Frontal cortex (tissue), 3 donors: ENCODE measurements at regions not wholly inside any gene's neighbourhood (a gene's known extent, or its start where the extent isn't known, plus 50 kb on each side); places are given as distances from the start of the nearest gene placed in this dataset.
A peak's percentile ranks its signal among the peaks of the same experiment; 100 is the strongest.
"Not testable (repeated sequence)": the region's sequence is repeated elsewhere in the genome, so short reads cannot be mapped to it uniquely, and the experiment has no call there.

Experiments used
- DNase-seq, 2 donors: peaks; one replicate each; pipeline ENCODE4 v3.0.0; 2012; ENCODE audit warnings: low spot score in 2 of 2
- FAIRE-seq: peaks from 2 replicates; lab custom pipeline; 2012; peaks lifted over from hg19 to GRCh38; lab: Jason Lieb, UNC
- donor health status: control.
- donor health status: control.
- donor health status: control.

DNA sequence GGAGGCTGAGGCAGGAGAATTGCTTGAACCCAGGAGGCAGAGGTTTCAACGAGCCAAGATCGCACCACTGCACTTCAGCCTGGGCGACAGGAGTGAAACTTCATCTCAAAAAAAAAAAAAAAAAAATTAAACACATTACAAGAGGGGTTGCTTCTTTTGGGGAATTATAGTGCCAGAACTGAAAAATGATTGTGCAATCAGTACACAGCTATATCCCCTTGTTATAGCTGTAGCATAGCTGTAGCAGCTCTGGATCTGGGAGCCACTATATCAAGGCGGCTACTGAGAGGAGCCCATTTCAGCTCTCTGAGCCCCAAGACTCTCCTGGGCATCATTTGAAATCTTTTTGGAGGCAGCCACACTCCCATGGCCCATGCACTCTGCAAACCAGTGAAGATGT, 334.3 kb downstream of the TFAP2A start:
- FAIRE-seq (no peak), DNase-seq (no peak)

GRCh38 chr6:10078581-10078980, 336.3 kb downstream of the TFAP2A start:
- no peak for FAIRE-seq
- no peak for DNase-seq

DNA sequence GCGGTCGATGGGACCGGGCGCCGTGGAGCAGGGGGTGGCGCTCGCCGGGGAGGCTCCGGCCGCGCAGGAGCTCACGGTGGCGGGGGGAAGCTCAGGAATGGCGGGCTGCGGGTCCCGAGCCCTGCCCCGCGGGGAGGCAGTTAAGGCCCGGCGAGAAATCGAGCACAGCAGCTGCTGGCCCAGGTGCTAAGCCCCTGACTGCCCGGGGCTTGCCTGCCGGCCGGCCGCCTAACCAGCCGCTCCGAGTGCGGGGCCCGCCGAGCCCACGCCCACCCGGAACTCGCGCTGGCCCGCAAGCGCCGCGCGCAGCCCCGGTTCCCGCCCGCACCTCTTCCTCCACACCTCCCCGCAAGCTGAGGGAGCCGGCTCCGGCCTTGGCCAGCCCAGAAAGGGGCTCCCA, 340.1 kb downstream of the TFAP2A start:
- FAIRE-seq, DNase-seq: not testable (repeated sequence)

GRCh38 chr6:10073341-10073740, 341.5 kb downstream of the TFAP2A start:
- no peak for FAIRE-seq
- DNase-seq: no peak

DNA sequence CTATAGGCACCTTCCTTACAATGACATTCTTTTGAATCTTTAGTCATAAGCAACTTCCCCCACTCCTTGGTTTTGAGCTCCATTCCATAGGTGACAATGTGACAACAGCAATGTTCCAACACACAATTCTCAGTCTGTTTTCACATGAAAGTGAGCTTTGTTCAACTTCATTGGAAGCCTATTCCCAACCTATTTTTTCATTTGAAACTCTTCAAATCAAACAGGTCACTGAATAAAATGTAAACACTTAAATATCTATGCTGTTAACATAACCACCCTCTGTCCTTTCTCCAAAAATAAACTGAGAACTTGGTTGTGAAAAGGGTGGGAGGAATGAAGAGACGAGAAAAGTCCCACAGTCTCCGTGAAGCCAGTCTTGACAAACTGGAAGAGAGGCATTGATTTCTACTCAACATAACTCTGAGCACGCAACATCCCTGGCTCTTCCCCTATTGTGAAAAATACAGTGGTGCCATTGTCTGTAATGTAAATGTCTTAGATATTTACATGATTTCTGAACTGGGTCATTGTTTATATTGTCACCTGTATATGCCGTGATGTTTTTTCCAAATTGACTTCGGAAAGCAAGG, 343.1 kb downstream of the TFAP2A start:
- no peak for FAIRE-seq
- no peak for DNase-seq

- DNase-seq (no peak), FAIRE-seq (no peak)
Observed at GRCh38 chr6:10060004-10060403, 354.9 kb downstream of the TFAP2A start.

DNA sequence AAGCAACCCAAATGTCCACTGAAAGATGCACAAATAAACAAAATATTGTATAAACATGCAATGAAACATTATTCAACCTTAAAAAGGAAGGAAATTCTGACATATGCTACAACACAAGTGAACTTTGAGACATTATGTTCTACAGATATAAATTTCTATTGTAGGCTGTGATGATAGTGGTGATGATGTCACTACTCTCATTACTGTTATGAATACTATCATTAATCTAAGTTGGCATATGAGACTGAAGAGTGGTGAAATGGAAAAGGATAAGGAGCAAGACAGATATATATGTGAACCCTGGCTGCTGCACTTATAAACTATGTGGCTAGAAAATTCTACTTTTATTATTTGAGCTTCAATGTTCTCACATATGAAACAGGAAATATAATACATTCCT, 360.2 kb downstream of the TFAP2A start:
- no peak for FAIRE-seq
- no peak for DNase-seq

DNA sequence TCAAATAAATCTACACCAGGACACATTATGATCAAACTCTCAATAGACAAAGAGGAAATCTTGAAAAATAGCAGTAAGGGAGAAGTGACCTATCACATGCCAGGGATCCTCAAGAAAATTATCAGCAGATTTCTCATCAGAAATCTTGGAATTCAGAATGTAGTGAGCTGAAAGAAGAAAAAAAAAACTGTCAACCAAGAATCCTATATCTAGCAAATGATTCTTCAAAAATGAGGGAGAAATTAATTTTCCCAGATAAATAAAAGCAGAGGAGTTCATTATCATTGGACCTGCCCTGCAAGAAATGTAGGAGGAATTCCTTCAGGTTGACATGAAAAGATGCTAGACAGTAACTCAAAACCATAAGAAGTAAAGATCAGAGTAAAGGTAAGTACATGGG, 363.6 kb downstream of the TFAP2A start:
- FAIRE-seq (no peak), DNase-seq (no peak)

DNA sequence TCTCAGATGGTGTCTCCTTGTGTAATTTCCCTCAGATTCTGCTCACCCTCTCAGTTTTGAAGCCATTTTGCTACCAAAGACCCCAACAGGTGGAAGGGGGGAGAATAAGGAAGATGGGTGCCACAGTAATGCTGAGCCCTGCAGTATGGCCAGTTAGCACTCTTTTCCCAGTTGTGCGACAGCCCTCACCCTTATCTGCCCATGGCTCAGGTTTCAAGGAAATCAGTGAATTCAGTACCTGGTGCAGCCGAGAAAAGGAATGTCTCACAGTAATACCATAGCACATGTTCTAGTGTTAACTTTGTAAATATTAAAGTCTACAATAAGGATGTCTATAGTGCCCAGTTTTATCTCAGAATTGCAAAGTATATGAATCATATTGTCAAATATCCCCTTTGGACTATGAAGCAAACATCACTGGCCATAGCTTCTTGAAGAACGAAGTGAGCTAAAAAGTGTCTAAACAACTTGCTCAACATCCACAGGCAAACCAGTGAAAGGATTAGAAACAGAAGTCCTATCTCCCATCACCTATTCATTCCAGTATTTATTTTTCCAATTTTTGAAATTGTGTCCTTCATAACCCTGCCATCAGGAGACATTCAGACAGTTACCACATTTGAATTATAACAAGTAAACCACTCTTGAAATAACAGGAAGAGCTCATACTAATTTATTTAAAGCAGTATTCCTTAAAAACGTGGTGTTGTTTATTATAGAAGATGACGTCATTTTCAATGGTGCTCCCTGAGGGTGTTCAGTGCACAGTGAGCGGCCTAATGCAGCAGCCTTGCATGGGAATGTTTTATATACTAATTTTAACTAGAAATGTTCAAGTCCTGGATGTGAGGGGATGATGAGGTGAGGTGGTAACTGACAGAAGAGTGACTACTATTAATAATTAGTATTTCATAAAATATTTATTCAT, 366.2 kb downstream of the TFAP2A start:
- DNase-seq: no peak
- FAIRE-seq: no peak

- DNase-seq: no peak
- no peak for FAIRE-seq
Observed at GRCh38 chr6:10042280-10042679, 372.6 kb downstream of the TFAP2A start.

GRCh38 chr6:10033223-10033829, 381.5 kb downstream of the TFAP2A start:
- FAIRE-seq (no peak), DNase-seq (no peak)

- FAIRE-seq (no peak), DNase-seq (no peak)
Observed at GRCh38 chr6:10031617-10032016, 383.3 kb downstream of the TFAP2A start.

DNA sequence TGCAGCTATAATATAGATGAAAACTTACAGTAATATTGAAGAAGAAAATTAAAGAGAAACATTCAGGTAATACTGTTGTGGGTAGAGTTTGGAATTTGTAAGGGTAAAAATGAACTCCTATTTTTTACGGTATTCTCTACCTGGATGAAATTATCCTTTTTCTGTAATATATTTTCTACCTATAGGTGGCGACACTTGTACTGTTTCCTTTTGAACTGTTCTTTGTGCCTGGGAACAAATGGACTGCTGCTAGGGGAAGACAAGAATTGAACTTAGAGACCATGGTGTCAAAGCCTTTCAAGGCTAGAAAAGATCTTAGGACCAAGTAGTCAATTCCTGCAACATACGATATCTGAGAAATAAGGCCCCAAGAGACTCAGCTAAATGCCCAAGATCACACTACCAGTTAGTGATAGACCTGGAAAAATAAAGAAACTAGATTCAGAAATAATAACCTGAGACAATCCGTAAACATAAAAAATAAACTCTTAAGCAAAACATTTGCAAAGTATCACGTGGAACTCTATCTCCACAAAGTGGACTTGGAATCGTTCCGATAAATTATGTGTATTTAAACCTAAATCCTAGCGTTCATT, 383.8 kb downstream of the TFAP2A start:
- peak in 1 of 2 donors; percentile 2 for DNase-seq
- peak; percentile 10 for FAIRE-seq

DNA sequence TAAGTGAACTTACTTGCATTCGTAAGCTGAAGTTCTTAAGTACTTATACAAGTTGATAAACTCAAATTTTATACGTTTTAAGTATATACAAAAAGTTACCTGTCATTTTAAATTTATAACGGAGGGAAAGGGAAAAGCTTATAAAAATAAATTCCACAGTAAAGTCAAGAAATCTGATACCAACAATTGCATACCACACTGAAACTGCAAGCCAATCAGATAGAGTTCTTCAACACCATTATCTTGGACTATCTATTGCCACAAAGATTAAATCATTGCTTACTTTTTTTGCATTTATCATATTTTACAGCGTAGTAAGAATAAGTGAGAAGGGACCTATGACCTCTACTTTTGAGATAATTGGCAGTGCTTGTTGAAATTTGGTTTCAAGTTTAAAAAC, 386.7 kb downstream of the TFAP2A start:
- FAIRE-seq: no peak

GRCh38 chr6:10019851-10020250, 395.0 kb downstream of the TFAP2A start:
- DNase-seq: no peak
- no peak for FAIRE-seq

More for the DNA sequence above, 386.7 kb downstream of the TFAP2A start:
- DNase-seq: no peak

DNA sequence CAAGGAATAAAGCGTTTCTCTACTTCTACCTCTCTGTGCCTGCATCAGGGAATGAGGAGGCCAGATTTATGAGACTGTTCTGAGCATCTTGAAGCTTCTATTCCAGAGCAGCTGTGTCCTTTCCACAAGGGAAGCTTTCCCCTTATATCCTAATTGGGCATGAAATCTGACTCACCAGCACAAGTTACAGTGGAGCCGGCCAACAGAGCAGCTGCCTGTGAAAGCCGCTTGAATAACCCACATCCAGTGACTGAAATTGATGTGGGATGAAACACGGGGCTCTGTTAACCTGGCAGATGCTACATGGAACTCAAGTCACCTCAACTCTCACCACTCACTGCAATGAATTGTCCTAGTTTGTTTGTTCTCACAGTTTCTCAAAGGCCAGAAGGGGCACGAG, 400.3 kb downstream of the TFAP2A start:
- FAIRE-seq (no peak), DNase-seq (no peak)

GRCh38 chr6:10000551-10000950, 414.3 kb downstream of the TFAP2A start:
- DNase-seq: no peak
- no peak for FAIRE-seq

DNA sequence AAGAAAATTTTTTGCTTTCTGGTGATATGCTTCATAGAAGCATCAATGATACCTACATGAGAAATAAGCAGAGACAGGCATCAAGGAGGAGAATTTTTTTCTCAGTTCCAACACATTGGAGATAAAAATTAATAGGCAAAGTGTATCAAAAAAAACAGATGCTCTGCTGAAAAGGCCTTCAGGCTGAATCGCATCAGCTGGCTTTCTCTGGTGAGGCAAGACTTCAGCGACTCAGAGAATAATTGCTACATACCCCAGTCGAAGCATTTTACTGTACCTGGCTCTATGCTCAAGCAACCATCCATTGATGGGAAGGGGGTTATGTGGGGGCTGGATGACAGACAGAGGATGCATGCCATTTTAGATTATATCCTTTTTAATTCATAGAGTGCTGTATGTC, 415.1 kb downstream of the TFAP2A start:
- DNase-seq (no peak), FAIRE-seq (no peak)

GRCh38 chr6:9986273-9986672, 428.6 kb downstream of the TFAP2A start:
- no peak for FAIRE-seq
- no peak for DNase-seq

GRCh38 chr6:9985481-9985880, 429.4 kb downstream of the TFAP2A start:
- DNase-seq (no peak), FAIRE-seq (no peak)

DNA sequence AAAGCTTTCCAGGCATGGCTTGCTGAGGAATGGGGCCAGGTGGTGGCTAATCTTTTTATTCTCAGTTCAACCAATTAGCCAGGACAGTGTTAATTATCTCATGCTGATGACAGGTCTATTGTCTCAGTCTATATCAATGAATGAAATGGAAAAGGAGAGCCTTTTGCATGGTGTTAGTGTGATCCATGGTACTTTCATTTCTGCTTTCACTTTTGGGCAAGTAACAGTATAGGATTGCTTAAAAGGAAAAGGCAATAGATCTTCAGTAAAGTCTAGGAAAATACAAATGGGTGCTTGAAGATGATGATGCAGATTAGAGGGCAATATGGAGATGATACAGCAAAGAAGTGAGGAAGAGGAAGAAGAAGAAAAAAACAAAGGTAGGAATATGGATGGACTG, 430.3 kb downstream of the TFAP2A start:
- FAIRE-seq: no peak
- DNase-seq: no peak
